T-cell (primary cell): ENCODE measurements at regions not wholly inside any gene's neighbourhood (a gene's known extent, or its start where the extent isn't known, plus 50 kb on each side); places are given as distances from the start of the nearest gene placed in this dataset.
A peak's percentile ranks its signal among the peaks of the same experiment; 100 is the strongest.

Experiments
- ATAC-seq, 4 experiments: fragments of 200-7000 bp in 3 of 4; fragments of 150-1000 bp in 1 of 4; cut with Tn5 transposase; replicated peaks in 1 of 4; 1 replicate in 3 of 4; 2 replicates in 1 of 4; pipeline ENCODE4 v1.10.0; 2021; ENCODE audit warnings: moderate library complexity in 3 of 4, mild to moderate bottlenecking in 2 of 4, moderate number of reproducible peaks in 1 of 4
- CTCF ChIA-PET, 2 donors: fragments of 300-600 bp; sonication (Branson Sonifier 250); formaldehyde crosslinking; loops; one replicate each; lab custom pipeline; 2022; ENCODE audit warnings: antibody characterized with exemption in 2 of 2; lab: Charles Lee
- POLR2A ChIA-PET, 2 donors: fragments of 300-600 bp; sonication (Branson Sonifier 250); formaldehyde crosslinking; loops; one replicate each; lab custom pipeline; 2022; ENCODE audit warnings: antibody characterized with exemption in 2 of 2; lab: Charles Lee
- DNase-seq, 35 experiments: peaks; one replicate each; pipeline versions ENCODE4 v3.0.0 to v3.0.0-alpha.2; 2013 to 2023
- H3K27ac ChIP-seq: one replicate; pipeline ENCODE4 v1.5.1; 2013; ENCODE audit warnings: low read length
- H3K27me3 ChIP-seq, 2 experiments: replicated peaks in 1 of 2; 1 replicate in 1 of 2; 2 replicates in 1 of 2; pipeline versions ENCODE4 v1.6.1 to v1.7.0; 2013; ENCODE audit warnings: low read length in 1 of 2, mixed read lengths in 1 of 2; ENCODE audit not compliant: control insufficient read depth in 2 of 2, insufficient read depth in 2 of 2; ENCODE audit errors: extremely low read depth in 1 of 2
- H3K36me3 ChIP-seq, 2 donors: 1 replicate in 1 of 2; 2 replicates in 1 of 2; pipeline versions ENCODE4 v1.6.1 to v1.7.0; 2013; ENCODE audit warnings: low read length in 1 of 2; ENCODE audit not compliant: control insufficient read depth in 2 of 2, insufficient read depth in 1 of 2; ENCODE audit errors: extremely low read depth in 1 of 2
- H3K4me1 ChIP-seq, 2 experiments: 1 replicate in 1 of 2; 2 replicates in 1 of 2; pipeline versions ENCODE4 v1.6.1 to v1.7.0; 2013; ENCODE audit warnings: low read length in 2 of 2, mixed read lengths in 1 of 2; ENCODE audit not compliant: insufficient read depth in 2 of 2, control insufficient read depth in 1 of 2; ENCODE audit errors: extremely low read depth in 1 of 2
- H3K4me3 ChIP-seq, 2 donors: 1 replicate in 1 of 2; 2 replicates in 1 of 2; pipeline versions ENCODE4 v1.5.1 to v1.7.0; 2013; ENCODE audit warnings: mild to moderate bottlenecking in 2 of 2, low read length in 1 of 2, moderate library complexity in 1 of 2; ENCODE audit not compliant: control insufficient read depth in 1 of 2; ENCODE audit errors: extremely low read depth in 1 of 2
- H3K9me3 ChIP-seq: 2 replicates; pipeline ENCODE4 v1.7.0; 2013
- H3K27ac Mint-ChIP-seq, 2 donors: one replicate each; pipeline ENCODE4 v1.8.0; 2020 to 2021; ENCODE audit warnings: mild to moderate bottlenecking in 2 of 2, mixed read lengths in 2 of 2
- H3K27me3 Mint-ChIP-seq, 2 donors: one replicate each; pipeline ENCODE4 v1.8.0; 2021 to 2022; ENCODE audit warnings: mixed read lengths in 2 of 2
- H3K36me3 Mint-ChIP-seq: one replicate; pipeline ENCODE4 v1.8.0; 2021; ENCODE audit warnings: mixed read lengths
- H3K4me1 Mint-ChIP-seq, 3 donors: one replicate each; pipeline ENCODE4 v1.8.0; 2020 to 2022; ENCODE audit warnings: mixed read lengths in 3 of 3, mild to moderate bottlenecking in 1 of 3
- H3K4me3 Mint-ChIP-seq, 3 donors: one replicate each; pipeline ENCODE4 v1.8.0; 2020 to 2022; ENCODE audit warnings: mild to moderate bottlenecking in 3 of 3, mixed read lengths in 3 of 3, moderate library complexity in 3 of 3
- H3K9me3 Mint-ChIP-seq, 3 donors: one replicate each; pipeline ENCODE4 v1.8.0; 2020 to 2022; ENCODE audit warnings: mixed read lengths in 3 of 3
- WGBS: methylation state at CpG from one replicate; pipeline ENCODE4 v1.1.5; 2013; ENCODE audit warnings: missing lambda C conversion rate; ENCODE audit not compliant: insufficient coverage; 5-methylcytosine and 5-hydroxymethylcytosine counted together

DNA sequence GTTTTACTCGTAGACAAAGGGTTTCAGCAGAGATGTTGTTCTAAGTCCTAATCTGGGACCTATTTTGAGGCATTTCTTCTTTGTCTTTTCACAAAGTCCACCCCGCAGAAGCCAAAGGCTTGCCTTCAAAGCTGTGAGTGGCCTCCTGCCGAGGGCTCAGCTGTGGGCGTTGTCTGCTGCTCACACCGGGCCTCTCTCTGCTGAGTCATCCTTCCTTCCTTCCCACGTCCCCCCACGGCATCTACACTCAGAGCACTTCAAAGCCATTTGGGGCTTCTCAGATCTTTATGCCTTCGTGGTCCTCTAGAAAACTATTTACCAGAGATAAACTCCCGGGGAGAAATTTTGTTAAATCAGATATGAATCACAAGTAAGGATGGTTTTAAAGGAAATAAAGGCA is 115.9 kb upstream of the TMPO start:
- Mint-ChIP-seq H3K27ac (peak overlapping the region; percentile 79), H3K27me3 (no peaks in the 10 kb centered on the region), H3K4me3 (peak overlapping the region in 2 of 3 donors; percentile 3 to 53), H3K36me3 (no peaks in the 10 kb centered on the region), H3K9me3 (no peaks in the 10 kb centered on the region), H3K4me1 (peaks cover 16 to 28% (median 24%) of the 10 kb centered on the region in 3 donors)
- ChIA-PET CTCF (interaction anchor here (0.8 to 1.1 kb wide), 3 partner anchors 28 to 1251 kb away, joined by 3 to 4 read pairs (median 3); no protein-coding TSS in a partner anchor), POLR2A (no interaction called here)
- H3K27me3 ChIP-seq: no peaks in the 10 kb centered on the region
- H3K9me3 ChIP-seq: no peaks in the 10 kb centered on the region
- H3K27ac ChIP-seq: peak overlapping the region; percentile 8
- DNase-seq (peak in 32 of 35 experiments; percentile 2 to 56 (median 22)), ATAC-seq (peak; percentile 53 to 84 (median 75))
- 0% methylated on average over 3 of the region's 9 CpGs for WGBS
- H3K4me3 ChIP-seq: no peak overlapping the region
- H3K36me3 ChIP-seq: no peaks in the 10 kb centered on the region
- peaks cover 0 to 15% of the 10 kb centered on the region in 2 experiments for H3K4me1 ChIP-seq

DNA sequence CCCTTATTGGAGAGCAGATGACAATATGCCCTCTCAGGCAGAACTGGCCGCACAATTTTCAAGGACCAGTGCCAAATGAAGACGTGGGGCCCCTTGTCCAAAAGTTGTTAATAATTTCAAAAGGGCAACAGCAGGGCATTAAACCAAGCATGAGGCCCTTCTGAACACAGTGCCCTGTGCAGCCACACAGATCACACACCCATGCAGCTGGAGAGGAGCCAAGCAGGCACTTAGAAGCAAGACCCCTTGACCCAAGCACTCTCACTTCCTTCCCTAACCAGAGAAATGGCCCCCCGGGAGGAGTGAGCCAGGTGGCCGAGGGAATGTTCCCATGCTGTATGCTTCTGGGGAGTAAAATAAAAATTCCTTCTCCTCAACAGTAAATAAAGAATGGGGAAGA is 114.0 kb upstream of the TMPO start:
- WGBS: 83% methylated on average over 2 of the region's 4 CpGs
- Histone ChIP-seq H3K9me3 (no peaks in the 10 kb centered on the region), H3K4me3 (no peak overlapping the region), H3K36me3 (no peaks in the 10 kb centered on the region), H3K27ac (no peak overlapping the region), H3K4me1 (peaks cover 0 to 15% of the 10 kb centered on the region in 2 experiments), H3K27me3 (no peaks in the 10 kb centered on the region)
- no peak overlapping the region for H3K27ac Mint-ChIP-seq
- no peaks in the 10 kb centered on the region for H3K9me3 Mint-ChIP-seq
- CTCF ChIA-PET: no interaction called here
- ATAC-seq: no peak
- H3K27me3 Mint-ChIP-seq: no peaks in the 10 kb centered on the region
- no peaks in the 10 kb centered on the region for H3K36me3 Mint-ChIP-seq
- POLR2A ChIA-PET: no interaction called here
- no peak for DNase-seq
- peaks cover 20 to 34% (median 30%) of the 10 kb centered on the region in 3 donors for H3K4me1 Mint-ChIP-seq
- no peak overlapping the region for H3K4me3 Mint-ChIP-seq

DNA sequence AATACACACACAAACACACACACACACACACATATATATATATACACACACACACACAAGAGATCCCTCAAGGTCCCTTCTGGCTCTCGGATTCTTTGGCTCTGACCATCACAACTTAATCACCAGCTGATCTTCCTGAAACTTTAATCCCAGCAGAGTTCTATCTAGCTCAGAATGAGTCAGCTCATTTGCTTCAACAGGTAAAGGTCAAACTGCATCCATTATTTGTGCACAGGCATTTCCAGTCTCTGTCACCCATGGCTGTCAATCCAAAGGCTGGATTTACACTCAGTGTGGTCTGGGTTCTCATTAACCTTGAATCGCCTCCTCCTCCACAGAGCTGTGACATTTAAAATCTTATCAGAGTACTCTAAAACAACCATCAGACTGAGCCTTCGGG is 113.3 kb upstream of the TMPO start:
- ChIA-PET POLR2A (no interaction called here), CTCF (no interaction called here)
- WGBS: 100% methylated on average over 1 of the region's 3 CpGs

DNA sequence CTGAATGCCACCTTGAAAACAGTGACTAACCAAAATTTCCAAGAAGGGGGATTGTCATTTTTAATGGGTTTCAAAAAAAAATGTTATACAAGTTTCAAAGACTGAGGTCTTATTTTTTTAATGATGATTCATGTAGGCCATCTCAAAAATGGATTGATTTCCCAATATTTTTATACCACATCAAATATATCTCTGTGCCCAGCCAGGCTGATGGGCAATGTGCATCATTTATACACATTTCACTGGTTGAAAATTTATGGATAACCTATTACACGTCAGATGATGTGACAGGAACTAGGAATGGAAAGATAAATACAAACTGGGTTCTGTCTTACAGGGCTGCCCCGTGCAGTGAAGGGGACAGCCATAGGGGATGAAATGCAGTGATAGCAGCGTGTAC is 112.7 kb upstream of the TMPO start:
- Histone ChIP-seq H3K4me1 (peaks cover 0 to 9% of the 10 kb centered on the region in 2 experiments), H3K9me3 (no peaks in the 10 kb centered on the region), H3K36me3 (no peaks in the 10 kb centered on the region), H3K27ac (no peak overlapping the region), H3K27me3 (no peaks in the 10 kb centered on the region), H3K4me3 (no peak overlapping the region)
- Mint-ChIP-seq H3K27ac (no peak overlapping the region), H3K9me3 (no peaks in the 10 kb centered on the region), H3K36me3 (no peaks in the 10 kb centered on the region), H3K27me3 (no peaks in the 10 kb centered on the region), H3K4me3 (no peak overlapping the region), H3K4me1 (peaks cover 15 to 26% (median 22%) of the 10 kb centered on the region in 3 donors)
- CTCF ChIA-PET: no interaction called here
- POLR2A ChIA-PET: no interaction called here
- no peak for ATAC-seq
- WGBS: 95% methylated on average over 2 of the region's 3 CpGs
- DNase-seq: no peak

More for the DNA sequence above, 113.3 kb upstream of the TMPO start:
- H3K36me3 Mint-ChIP-seq: no peaks in the 10 kb centered on the region
- H3K4me3 Mint-ChIP-seq: no peak overlapping the region
- H3K9me3 ChIP-seq: no peaks in the 10 kb centered on the region
- ATAC-seq (no peak), DNase-seq (no peak)
- no peak overlapping the region for H3K27ac ChIP-seq
- no peaks in the 10 kb centered on the region for H3K9me3 Mint-ChIP-seq
- no peaks in the 10 kb centered on the region for H3K36me3 ChIP-seq
- peaks cover 21 to 32% (median 28%) of the 10 kb centered on the region in 3 donors for H3K4me1 Mint-ChIP-seq
- no peaks in the 10 kb centered on the region for H3K27me3 ChIP-seq
- H3K27me3 Mint-ChIP-seq: no peaks in the 10 kb centered on the region
- no peak overlapping the region for H3K4me3 ChIP-seq
- H3K27ac Mint-ChIP-seq: no peak overlapping the region
- peaks cover 0 to 15% of the 10 kb centered on the region in 2 experiments for H3K4me1 ChIP-seq

DNA sequence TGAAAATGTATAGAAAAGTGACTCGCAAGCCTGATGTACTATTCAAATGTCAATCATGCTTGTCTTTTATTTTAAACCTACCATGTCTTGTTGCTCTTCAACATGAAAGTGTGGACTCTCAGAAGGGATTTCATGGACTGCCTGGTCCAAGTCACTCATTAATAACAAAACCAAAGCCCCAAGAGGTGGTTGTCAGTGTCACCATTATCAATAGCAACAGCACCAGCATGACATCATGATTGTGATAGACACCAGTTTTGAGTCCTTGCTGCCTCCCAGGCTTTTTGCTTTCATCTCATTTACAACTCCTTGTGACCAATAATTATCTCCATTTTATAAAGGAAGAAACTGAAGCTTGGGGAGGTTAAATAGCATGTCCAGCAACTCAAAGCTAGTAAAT is 112.0 kb upstream of the TMPO start:
- WGBS: no CpG with 5 or more reads among the region's 1 CpG
- no peaks in the 10 kb centered on the region for H3K36me3 ChIP-seq
- ATAC-seq (no peak), DNase-seq (no peak)
- Mint-ChIP-seq H3K4me1 (peaks cover 15 to 26% (median 21%) of the 10 kb centered on the region in 3 donors), H3K27me3 (no peaks in the 10 kb centered on the region), H3K27ac (no peak overlapping the region), H3K4me3 (no peak overlapping the region), H3K36me3 (no peaks in the 10 kb centered on the region), H3K9me3 (no peaks in the 10 kb centered on the region)
- CTCF ChIA-PET: no interaction called here
- POLR2A ChIA-PET: interaction anchor here in 1 of 2 donors (0.5 kb wide), 1 partner anchor 9 kb away, joined by 16 read pairs; no protein-coding TSS in a partner anchor
- no peaks in the 10 kb centered on the region for H3K27me3 ChIP-seq
- no peaks in the 10 kb centered on the region for H3K9me3 ChIP-seq
- no peak overlapping the region for H3K4me3 ChIP-seq
- no peak overlapping the region for H3K27ac ChIP-seq
- H3K4me1 ChIP-seq: peaks cover 0 to 6% of the 10 kb centered on the region in 2 experiments

DNA sequence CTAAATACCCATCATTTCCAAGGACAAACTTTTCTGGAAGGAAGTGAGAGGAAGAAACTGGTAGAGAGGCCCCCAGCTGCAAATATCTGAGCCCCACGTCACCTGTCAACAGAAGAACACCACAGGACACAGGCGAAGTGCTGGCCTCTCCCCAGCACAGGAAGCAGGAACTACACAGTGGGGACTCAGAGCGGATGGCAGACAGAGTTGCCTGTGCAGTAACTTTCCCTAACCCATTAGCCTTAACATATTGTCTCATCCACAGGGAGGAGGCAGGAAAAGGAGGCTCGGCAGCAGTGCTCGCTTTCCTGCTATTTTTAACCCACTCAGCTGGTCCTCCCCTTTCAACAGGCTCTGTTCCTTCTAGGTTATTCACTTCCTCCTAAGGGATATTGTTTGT is 111.5 kb upstream of the TMPO start:
- 60% methylated on average over 2 of the region's 5 CpGs for WGBS
- H3K27ac Mint-ChIP-seq: no peak overlapping the region
- no peaks in the 10 kb centered on the region for H3K27me3 Mint-ChIP-seq
- H3K27ac ChIP-seq: no peak overlapping the region
- no peak overlapping the region for H3K4me3 ChIP-seq
- CTCF ChIA-PET: no interaction called here
- H3K36me3 ChIP-seq: no peaks in the 10 kb centered on the region
- H3K27me3 ChIP-seq: no peaks in the 10 kb centered on the region
- H3K4me3 Mint-ChIP-seq: no peak overlapping the region
- ATAC-seq (no peak), DNase-seq (no peak)
- POLR2A ChIA-PET: no interaction called here
- H3K9me3 Mint-ChIP-seq: no peaks in the 10 kb centered on the region
- no peaks in the 10 kb centered on the region for H3K9me3 ChIP-seq
- peaks cover 15 to 24% (median 20%) of the 10 kb centered on the region in 3 donors for H3K4me1 Mint-ChIP-seq
- peaks cover 0 to 6% of the 10 kb centered on the region in 2 experiments for H3K4me1 ChIP-seq
- no peaks in the 10 kb centered on the region for H3K36me3 Mint-ChIP-seq
